IMR-90 (cell line): ENCODE measurements at regions not wholly inside any gene's neighbourhood (a gene's known extent, or its start where the extent isn't known, plus 50 kb on each side); places are given as distances from the start of the nearest gene placed in this dataset.

Experiments used
- ATAC-seq: fragments of 200-7000 bp; cut with Tn5 transposase; 2 replicates; pipeline ENCODE4 v1.9.1; 2020; ENCODE audit warnings: low read depth, mild to moderate bottlenecking, moderate library complexity
- BruUV-seq: library from RNA; stranded (reverse); fragments of 400-500 nt; replicated peaks from 2 replicates; lab custom pipeline; 2021; lab: Mats Ljungman, UMichigan
- CTCF ChIA-PET: fragments of 300-600 bp; formaldehyde crosslinking; extraction: SDS; loops from one replicate; lab custom pipeline; 2021; ENCODE audit warnings: antibody characterized with exemption; lab: Yijun Ruan, JAX
- POLR2A ChIA-PET: fragments of 300-600 bp; sonication (Branson Sonifier 250); formaldehyde crosslinking; loops from one replicate; lab custom pipeline; 2022; ENCODE audit warnings: antibody characterized with exemption; ENCODE audit not compliant: unreplicated experiment; lab: Charles Lee
- DNase-seq: peaks from one replicate; pipeline ENCODE4 v3.0.0; 2013
- H2AFZ ChIP-seq: replicated peaks from 2 replicates; pipeline ENCODE3; 2013; ENCODE audit warnings: low read length, mild to moderate bottlenecking; ENCODE audit not compliant: poor library complexity
- H2AK5ac ChIP-seq: 2 replicates; pipeline ENCODE4 v1.6.1; 2013; ENCODE audit warnings: low read depth, low read length, inconsistent platforms
- H2AK9ac ChIP-seq: replicated peaks from 2 replicates; pipeline ENCODE3; 2013; ENCODE audit warnings: mild to moderate bottlenecking, low read depth, low read length, moderate library complexity; ENCODE audit not compliant: poor library complexity
- H2BK120ac ChIP-seq: 2 replicates; pipeline ENCODE4 v1.6.1; 2013; ENCODE audit warnings: low read depth, low read length, inconsistent platforms
- H2BK15ac ChIP-seq: 3 replicates; pipeline ENCODE4 v1.6.1; 2013; ENCODE audit warnings: low read depth, low read length, inconsistent platforms
- H2BK20ac ChIP-seq: 2 replicates; pipeline ENCODE4 v1.6.1; 2013; ENCODE audit warnings: low read depth, mild to moderate bottlenecking, inconsistent platforms, low read length, moderate library complexity
- H2BK5ac ChIP-seq: 2 replicates; pipeline ENCODE4 v1.6.1; 2013; ENCODE audit warnings: mild to moderate bottlenecking, low read depth, low read length, inconsistent platforms; ENCODE audit not compliant: poor library complexity, severe bottlenecking
- H3K14ac ChIP-seq: replicated peaks from 2 replicates; pipeline ENCODE4 v1.6.1; 2013; ENCODE audit warnings: low read depth, low read length, inconsistent platforms
- H3K18ac ChIP-seq: 2 replicates; pipeline ENCODE4 v1.6.1; 2013; ENCODE audit warnings: low read depth, low read length, control low read depth
- H3K23ac ChIP-seq: 2 replicates; pipeline ENCODE4 v1.6.1; 2013; ENCODE audit warnings: low read depth, low read length, inconsistent platforms
- H3K27ac ChIP-seq: 2 replicates; pipeline ENCODE4 v1.5.1; 2013; ENCODE audit warnings: mild to moderate bottlenecking, control low read depth, low read length; ENCODE audit not compliant: insufficient read depth
- H3K27me3 ChIP-seq: 2 replicates; pipeline ENCODE4 v1.6.1; 2013; ENCODE audit warnings: low read length; ENCODE audit not compliant: control insufficient read depth, insufficient read depth
- H3K36me3 ChIP-seq: 2 replicates; pipeline ENCODE4 v1.6.1; 2013; ENCODE audit warnings: low read length, mixed read lengths; ENCODE audit not compliant: control insufficient read depth, insufficient read depth
- H3K4ac ChIP-seq: 2 replicates; pipeline ENCODE4 v1.6.1; 2013; ENCODE audit warnings: low read depth, low read length, inconsistent platforms
- H3K4me1 ChIP-seq: 2 replicates; pipeline ENCODE4 v1.6.1; 2013; ENCODE audit warnings: low read length, mixed read lengths; ENCODE audit not compliant: control insufficient read depth, insufficient read depth
- H3K4me2 ChIP-seq: 2 replicates; pipeline ENCODE4 v1.6.1; 2013; ENCODE audit warnings: low read depth, mild to moderate bottlenecking, control low read depth, low read length, moderate library complexity
- H3K4me3 ChIP-seq: 2 replicates; pipeline ENCODE4 v1.5.1; 2013; ENCODE audit warnings: low read depth, mild to moderate bottlenecking, control low read depth, low read length, moderate library complexity; ENCODE audit not compliant: insufficient read depth
- H3K56ac ChIP-seq: 2 replicates; pipeline ENCODE4 v1.6.1; 2013; ENCODE audit warnings: low read length, inconsistent platforms; ENCODE audit not compliant: insufficient read depth; ENCODE audit errors: extremely low read depth
- H3K79me1 ChIP-seq, 2 experiments: 2 replicates each; pipeline ENCODE4 v1.6.1; 2013; ENCODE audit warnings: low read length in 2 of 2, inconsistent platforms in 1 of 2, low read depth in 1 of 2
- H3K9ac ChIP-seq: 2 replicates; pipeline ENCODE4 v1.6.1; 2013; ENCODE audit warnings: low read depth, low read length, control low read depth
- H3K9me1 ChIP-seq: 2 replicates; pipeline ENCODE4 v1.6.1; 2013; ENCODE audit warnings: low read length, inconsistent platforms; ENCODE audit not compliant: insufficient read depth
- H3K9me3 ChIP-seq: 2 replicates; pipeline ENCODE4 v1.6.1; 2013; ENCODE audit warnings: low read length; ENCODE audit not compliant: control insufficient read depth, insufficient read depth
- H4K20me1 ChIP-seq: 2 replicates; pipeline ENCODE4 v1.6.1; 2013; ENCODE audit warnings: low read length, inconsistent platforms; ENCODE audit not compliant: insufficient read depth
- H4K5ac ChIP-seq: 2 replicates; pipeline ENCODE4 v1.6.1; 2013; ENCODE audit warnings: mild to moderate bottlenecking, low read depth, low read length, control low read depth
- H4K8ac ChIP-seq, 2 experiments: 2 replicates each; pipeline ENCODE4 v1.6.1; 2013; ENCODE audit warnings: low read depth in 2 of 2, low read length in 2 of 2, control low read depth in 1 of 2, inconsistent platforms in 1 of 2
- H4K91ac ChIP-seq: 2 replicates; pipeline ENCODE4 v1.6.1; 2013; ENCODE audit warnings: low read depth, low read length, inconsistent platforms; ENCODE audit not compliant: insufficient read depth
- BHLHE40 ChIP-seq: fragments of 150-350 bp; IDR thresholded peaks from 2 replicates; pipeline ENCODE4 v1.6.1; 2016; ENCODE audit warnings: mild to moderate bottlenecking, low read depth, low read length
- CEBPB ChIP-seq: IDR thresholded peaks from 2 replicates; pipeline ENCODE4 v1.6.1; 2012; ENCODE audit warnings: low read depth, low read length, improper control_type of control experiment
- CHD1 ChIP-seq: IDR thresholded peaks from 2 replicates; pipeline ENCODE4 v1.6.1; 2012; ENCODE audit warnings: low read depth, low read length, improper control_type of control experiment
- FOS ChIP-seq: fragments of 150-350 bp; IDR thresholded peaks from 2 replicates; pipeline ENCODE4 v1.6.1; 2016; ENCODE audit warnings: low read depth, low read length
- MAFK ChIP-seq: IDR thresholded peaks from 2 replicates; pipeline ENCODE4 v1.6.1; 2012; ENCODE audit warnings: low read depth, low read length, improper control_type of control experiment
- MAZ ChIP-seq: IDR thresholded peaks from 2 replicates; pipeline ENCODE4 v1.6.1; 2012; ENCODE audit warnings: low read depth, mild to moderate bottlenecking, low read length, improper control_type of control experiment, moderate library complexity, borderline replicate concordance
- MXI1 ChIP-seq: IDR thresholded peaks from 2 replicates; pipeline ENCODE4 v1.6.1; 2012; ENCODE audit warnings: low read depth, mild to moderate bottlenecking, low read length, moderate library complexity, borderline replicate concordance
- NFE2L2 ChIP-seq: fragments of 150-350 bp; IDR thresholded peaks from 2 replicates; pipeline ENCODE4 v1.6.1; 2016; ENCODE audit warnings: low read depth, mild to moderate bottlenecking, low read length
- POLR2A ChIP-seq: IDR thresholded peaks from 2 replicates; pipeline ENCODE4 v1.6.1; 2012; ENCODE audit warnings: mild to moderate bottlenecking, low read depth, low read length
- RAD21 ChIP-seq: IDR thresholded peaks from 2 replicates; pipeline ENCODE4 v1.6.1; 2012; ENCODE audit warnings: low read length, improper control_type of control experiment
- RCOR1 ChIP-seq: IDR thresholded peaks from 2 replicates; pipeline ENCODE4 v1.6.1; 2012; ENCODE audit warnings: mild to moderate bottlenecking, low read length, improper control_type of control experiment; ENCODE audit not compliant: insufficient replicate concordance
- RFX5 ChIP-seq: IDR thresholded peaks from 2 replicates; pipeline ENCODE4 v1.8.0; 2012; ENCODE audit warnings: low read depth, mild to moderate bottlenecking, low read length, moderate library complexity
- dilution Hi-C: fragments of 300-500 bp; cut with HindIII; formaldehyde crosslinking; loops from one replicate; pipeline ENCODE4 v1.14.3; 2018; ENCODE audit warnings: low sequenced_read_pairs; ENCODE audit not compliant: unreplicated experiment
- in situ Hi-C: fragments of 300-500 bp; cut with MboI; formaldehyde crosslinking; loops from 3 replicates; pipeline ENCODE4 v1.14.3; 2019; ENCODE audit warnings: low sequenced_read_pairs, inconsistent platforms, mixed read lengths
- intact Hi-C: fragments of 100-400 bp; cut with micrococcal nuclease; formaldehyde crosslinking; loops from 2 replicates; pipeline ENCODE4 v1.10.0; 2022
- TF ChIP-seq, protein P1 (sequence below): conservative IDR thresholded peaks from 2 replicates; pipeline ENCODE4 v1.5.1; 2012; ENCODE audit warnings: mild to moderate bottlenecking, low read depth, low read length, improper control_type of control experiment
- TF ChIP-seq, protein P2 (sequence below): fragments of 150-350 bp; IDR thresholded peaks from 2 replicates; pipeline ENCODE4 v1.6.1; 2017; ENCODE audit warnings: mild to moderate bottlenecking, antibody characterized with exemption, low read length, low read depth
- TF ChIP-seq, protein P3 (sequence below): fragments of 150-350 bp; IDR thresholded peaks from 2 replicates; pipeline ENCODE4 v1.6.1; 2016; ENCODE audit warnings: low read depth, mild to moderate bottlenecking, low read length, moderate library complexity, borderline replicate concordance

- ChIA-PET POLR2A (no interaction called here), CTCF (no interaction called here)
- Histone ChIP-seq H2AFZ (no peak overlapping the region), H3K36me3 (no peaks in the 10 kb centered on the region), H4K8ac (no peak overlapping the region), H3K9ac (no peak overlapping the region), H3K9me3 (peaks cover 16% of the 10 kb centered on the region), H3K23ac (no peak overlapping the region), H2AK5ac (no peak overlapping the region), H3K9me1 (no peaks in the 10 kb centered on the region), H3K4me1 (no peaks in the 10 kb centered on the region), H4K91ac (no peak overlapping the region), H3K27ac (no peak overlapping the region), H2BK5ac (no peak overlapping the region), H3K79me1 (no peaks in the 10 kb centered on the region), H3K27me3 (no peaks in the 10 kb centered on the region), H2BK120ac (no peak overlapping the region), H3K4me3 (no peak overlapping the region), H4K20me1 (no peaks in the 10 kb centered on the region), H3K4me2 (no peak overlapping the region), H2BK15ac (no peak overlapping the region), H4K5ac (no peak overlapping the region), H3K56ac (no peak overlapping the region), H3K4ac (no peak overlapping the region), H2BK20ac (no peak overlapping the region), H3K14ac (no peak overlapping the region), H3K18ac (no peak overlapping the region), H2AK9ac (no peak overlapping the region)
- in situ Hi-C loops (no loop called here), dilution Hi-C loops (no loop called here), intact Hi-C loops (no loop called here)
- TF ChIP-seq, protein P1, sequence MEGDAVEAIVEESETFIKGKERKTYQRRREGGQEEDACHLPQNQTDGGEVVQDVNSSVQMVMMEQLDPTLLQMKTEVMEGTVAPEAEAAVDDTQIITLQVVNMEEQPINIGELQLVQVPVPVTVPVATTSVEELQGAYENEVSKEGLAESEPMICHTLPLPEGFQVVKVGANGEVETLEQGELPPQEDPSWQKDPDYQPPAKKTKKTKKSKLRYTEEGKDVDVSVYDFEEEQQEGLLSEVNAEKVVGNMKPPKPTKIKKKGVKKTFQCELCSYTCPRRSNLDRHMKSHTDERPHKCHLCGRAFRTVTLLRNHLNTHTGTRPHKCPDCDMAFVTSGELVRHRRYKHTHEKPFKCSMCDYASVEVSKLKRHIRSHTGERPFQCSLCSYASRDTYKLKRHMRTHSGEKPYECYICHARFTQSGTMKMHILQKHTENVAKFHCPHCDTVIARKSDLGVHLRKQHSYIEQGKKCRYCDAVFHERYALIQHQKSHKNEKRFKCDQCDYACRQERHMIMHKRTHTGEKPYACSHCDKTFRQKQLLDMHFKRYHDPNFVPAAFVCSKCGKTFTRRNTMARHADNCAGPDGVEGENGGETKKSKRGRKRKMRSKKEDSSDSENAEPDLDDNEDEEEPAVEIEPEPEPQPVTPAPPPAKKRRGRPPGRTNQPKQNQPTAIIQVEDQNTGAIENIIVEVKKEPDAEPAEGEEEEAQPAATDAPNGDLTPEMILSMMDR: no peak
- TF ChIP-seq CEBPB: no peak
- no peak for TF ChIP-seq MAFK
- no peak for TF ChIP-seq NFE2L2
- TF ChIP-seq RCOR1: no peak
- TF ChIP-seq BHLHE40: no peak
- TF ChIP-seq MXI1: no peak
- TF ChIP-seq RFX5: no peak
- TF ChIP-seq MAZ: no peak
- TF ChIP-seq, protein P2, sequence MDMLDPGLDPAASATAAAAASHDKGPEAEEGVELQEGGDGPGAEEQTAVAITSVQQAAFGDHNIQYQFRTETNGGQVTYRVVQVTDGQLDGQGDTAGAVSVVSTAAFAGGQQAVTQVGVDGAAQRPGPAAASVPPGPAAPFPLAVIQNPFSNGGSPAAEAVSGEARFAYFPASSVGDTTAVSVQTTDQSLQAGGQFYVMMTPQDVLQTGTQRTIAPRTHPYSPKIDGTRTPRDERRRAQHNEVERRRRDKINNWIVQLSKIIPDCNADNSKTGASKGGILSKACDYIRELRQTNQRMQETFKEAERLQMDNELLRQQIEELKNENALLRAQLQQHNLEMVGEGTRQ: no peak
- no peak for TF ChIP-seq FOS
- TF ChIP-seq, protein P3, sequence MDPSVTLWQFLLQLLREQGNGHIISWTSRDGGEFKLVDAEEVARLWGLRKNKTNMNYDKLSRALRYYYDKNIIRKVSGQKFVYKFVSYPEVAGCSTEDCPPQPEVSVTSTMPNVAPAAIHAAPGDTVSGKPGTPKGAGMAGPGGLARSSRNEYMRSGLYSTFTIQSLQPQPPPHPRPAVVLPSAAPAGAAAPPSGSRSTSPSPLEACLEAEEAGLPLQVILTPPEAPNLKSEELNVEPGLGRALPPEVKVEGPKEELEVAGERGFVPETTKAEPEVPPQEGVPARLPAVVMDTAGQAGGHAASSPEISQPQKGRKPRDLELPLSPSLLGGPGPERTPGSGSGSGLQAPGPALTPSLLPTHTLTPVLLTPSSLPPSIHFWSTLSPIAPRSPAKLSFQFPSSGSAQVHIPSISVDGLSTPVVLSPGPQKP: no peak
- no peak for TF ChIP-seq RAD21
- no peak for TF ChIP-seq POLR2A
- no peak for TF ChIP-seq CHD1
- DNase-seq (no peak), ATAC-seq (no peak)
- BruUV-seq: no TSS peak
Observed at GRCh38 chr5:99355881-99356280, 427.1 kb upstream of the CHD1 start.
